GM12891 (cell line): ENCODE measurements at regions not wholly inside any gene's neighbourhood (a gene's known extent, or its start where the extent isn't known, plus 50 kb on each side); places are given as distances from the start of the nearest gene placed in this dataset.

Experiments
- DNase-seq: peaks from one replicate; pipeline ENCODE4 v3.0.0; 2011; ENCODE audit warnings: low spot score; ENCODE audit not compliant: insufficient read length
- FAIRE-seq: peaks from 2 replicates; lab custom pipeline; 2011; peaks lifted over from hg19 to GRCh38; lab: Jason Lieb, UNC
- PAX5 ChIP-seq: IDR thresholded peaks from 2 replicates; pipeline ENCODE4 v1.6.1; 2011; ENCODE audit warnings: low read length, moderate library complexity, mild to moderate bottlenecking; ENCODE audit not compliant: insufficient read depth, severe bottlenecking
- POLR2A ChIP-seq: IDR thresholded peaks from 2 replicates; pipeline ENCODE4 v1.6.1; 2011; ENCODE audit warnings: low read depth, low read length, control low read depth
- POLR2AphosphoS5 ChIP-seq: IDR thresholded peaks from 2 replicates; pipeline ENCODE4 v1.6.1; 2011; ENCODE audit warnings: low read depth, low read length, control low read depth
- POU2F2 ChIP-seq: IDR thresholded peaks from 2 replicates; pipeline ENCODE4 v1.6.1; 2011; ENCODE audit warnings: low read depth, mild to moderate bottlenecking, control low read depth, low read length, moderate library complexity
- SPI1 ChIP-seq: IDR thresholded peaks from 2 replicates; pipeline ENCODE4 v1.6.1; 2011; ENCODE audit warnings: low read depth, low read length, control low read depth
- TAF1 ChIP-seq: IDR thresholded peaks from 2 replicates; pipeline ENCODE4 v1.6.1; 2011; ENCODE audit warnings: low read depth, low read length, control low read depth

GRCh38 chr15:97126553-97127233 is 796.2 kb downstream of the NR2F2 start:
- TF ChIP-seq POU2F2 (no peak), POLR2A (no peak), POLR2AphosphoS5 (no peak), SPI1 (no peak), TAF1 (no peak), PAX5 (no peak)
- no peak for FAIRE-seq
- no peak for DNase-seq

- TF ChIP-seq TAF1 = no peak
- no peak for FAIRE-seq
Observed at GRCh38 chr15:97129674-97130073, 799.2 kb downstream of the NR2F2 start.

GRCh38 chr15:97140216-97140615 is 809.7 kb downstream of the NR2F2 start:
- DNase-seq = no peak
- TF ChIP-seq POU2F2 (no peak), SPI1 (no peak), POLR2A (no peak), POLR2AphosphoS5 (no peak), PAX5 (no peak)
- no peak for FAIRE-seq

More at GRCh38 chr15:97129674-97130073, 799.2 kb downstream of the NR2F2 start:
- no peak for DNase-seq

- no peak for FAIRE-seq
- TF ChIP-seq POU2F2 = no peak
- TF ChIP-seq PAX5 = no peak
- TF ChIP-seq SPI1 = no peak
- no peak for TF ChIP-seq TAF1
- TF ChIP-seq POLR2A = no peak
- no peak for TF ChIP-seq POLR2AphosphoS5
Observed at GRCh38 chr15:97141360-97141759, 810.9 kb downstream of the NR2F2 start.

GRCh38 chr15:97141871-97142270 is 811.4 kb downstream of the NR2F2 start:
- no peak for FAIRE-seq
- TF ChIP-seq POLR2AphosphoS5 (no peak), PAX5 (no peak), SPI1 (no peak), TAF1 (no peak), POLR2A (no peak), POU2F2 (no peak)
- DNase-seq = no peak

More at GRCh38 chr15:97141360-97141759, 810.9 kb downstream of the NR2F2 start:
- no peak for DNase-seq

GRCh38 chr15:97143592-97144376 is 813.3 kb downstream of the NR2F2 start:
- FAIRE-seq = no peak
- TF ChIP-seq PAX5 (no peak), POLR2A (no peak), TAF1 (no peak), SPI1 (no peak), POLR2AphosphoS5 (no peak), POU2F2 (no peak)
- no peak for DNase-seq

DNA sequence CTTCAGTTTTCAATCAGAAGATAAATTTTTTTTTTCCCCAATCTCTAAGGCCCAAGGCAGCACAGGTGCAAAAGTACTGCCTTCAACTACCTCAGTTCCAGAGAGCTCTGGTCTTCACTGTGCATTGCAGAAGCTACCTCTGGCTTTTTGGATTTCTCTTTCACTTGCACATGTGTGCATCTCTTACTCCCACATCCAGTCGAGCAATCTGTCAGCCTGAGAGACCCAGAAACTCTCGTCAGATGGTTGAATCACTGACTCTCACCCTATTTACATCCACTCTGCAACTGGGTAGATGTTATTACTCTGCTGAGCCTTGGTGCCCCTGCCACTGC is 813.8 kb downstream of the NR2F2 start:
- FAIRE-seq (no peak), DNase-seq (no peak)
- TF ChIP-seq PAX5 (no peak), TAF1 (no peak), POU2F2 (no peak), POLR2A (no peak), SPI1 (no peak), POLR2AphosphoS5 (no peak)

GRCh38 chr15:97146929-97147870 is 813.3 kb upstream of the ARRDC4 start:
- FAIRE-seq = no peak
- no peak for DNase-seq
- TF ChIP-seq POLR2A = no peak
- TF ChIP-seq PAX5 = no peak
- no peak for TF ChIP-seq POU2F2
- TF ChIP-seq POLR2AphosphoS5 = no peak
- no peak for TF ChIP-seq SPI1
- TF ChIP-seq TAF1 = no peak

DNA sequence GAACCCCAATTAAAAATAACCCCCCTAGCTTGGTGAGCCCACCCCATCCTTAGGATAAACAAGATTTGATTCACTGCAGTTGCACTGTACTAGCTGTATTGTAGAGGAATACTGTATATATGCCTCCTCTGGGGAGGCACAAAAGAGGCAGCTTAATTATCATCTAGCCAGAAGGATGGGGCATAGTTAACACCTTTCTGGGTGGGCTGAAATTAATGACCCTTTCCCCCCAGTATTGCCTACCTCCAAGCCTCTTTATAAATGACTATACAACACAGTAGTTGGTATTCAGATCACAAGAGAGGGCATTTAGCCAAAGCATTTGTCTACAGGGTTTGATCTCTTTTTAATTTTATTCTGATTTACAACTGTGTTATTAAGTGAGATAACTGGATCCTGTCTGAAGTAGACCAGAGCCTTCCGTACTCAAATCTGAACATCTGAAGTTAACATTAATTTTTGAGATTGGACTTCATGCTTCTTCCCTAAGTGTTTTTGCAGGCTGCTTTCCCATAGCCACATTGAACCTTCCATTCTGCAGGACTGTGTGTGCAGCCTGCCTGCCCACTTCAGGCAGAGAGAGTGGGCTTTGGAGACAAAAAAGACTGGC is 807.0 kb upstream of the ARRDC4 start:
- DNase-seq (no peak), FAIRE-seq (no peak)
- TF ChIP-seq POLR2AphosphoS5 (no peak), SPI1 (no peak), POLR2A (no peak), PAX5 (no peak), POU2F2 (no peak), TAF1 (no peak)
